GM18502 (cell line): ENCODE measurements at regions not wholly inside any gene's neighbourhood (a gene's known extent, or its start where the extent isn't known, plus 50 kb on each side); places are given as distances from the start of the nearest gene placed in this dataset.

Source experiments
- ATAC-seq: cut with Tn5 transposase; IDR thresholded peaks from one replicate; pipeline ENCODE4 v1.9.1; 2021; ENCODE audit warnings: mild to moderate bottlenecking; ENCODE audit not compliant: unreplicated experiment, poor library complexity

DNA sequence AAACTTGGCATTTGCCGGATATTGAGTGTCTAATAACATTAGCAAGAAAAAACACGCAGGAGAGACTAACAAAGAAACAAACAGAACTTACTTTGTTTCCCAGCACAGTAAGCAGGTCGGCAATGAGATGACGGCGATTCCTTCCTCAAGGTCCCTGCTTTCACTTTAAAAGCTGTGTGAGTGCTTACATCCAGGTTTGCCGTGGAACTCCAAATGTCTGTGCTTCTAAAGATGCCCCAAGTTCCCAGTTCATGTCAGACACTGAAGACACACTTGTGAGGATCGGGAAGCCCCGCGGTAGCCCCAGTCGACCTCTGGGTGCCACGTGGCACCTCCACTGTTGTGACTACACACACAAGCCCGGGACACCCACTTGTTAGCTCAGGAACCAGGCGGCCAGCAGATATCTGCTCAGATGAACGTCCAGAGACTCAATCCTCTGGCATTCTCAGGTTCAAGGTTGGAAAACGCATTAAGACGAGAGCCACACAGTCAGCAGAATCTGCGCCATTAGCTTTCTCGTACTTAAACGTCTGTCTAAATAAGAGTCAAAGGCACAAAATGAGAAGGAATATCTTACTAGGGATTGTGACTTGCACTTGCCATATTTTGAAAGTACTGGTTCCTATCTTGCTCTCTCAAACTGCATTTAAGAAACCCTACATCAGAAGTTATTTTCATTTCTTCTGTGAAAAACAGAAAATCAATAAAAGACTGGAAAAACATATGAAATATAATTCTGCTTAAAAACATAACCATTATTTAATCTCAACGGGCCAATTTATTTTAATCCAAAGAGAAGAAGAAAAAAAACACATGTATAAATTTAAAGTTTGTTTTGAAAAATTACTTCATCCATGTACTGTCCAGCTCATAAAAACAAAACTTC is 207.6 kb upstream of the KLF14 start:
- ATAC-seq = no peak

DNA sequence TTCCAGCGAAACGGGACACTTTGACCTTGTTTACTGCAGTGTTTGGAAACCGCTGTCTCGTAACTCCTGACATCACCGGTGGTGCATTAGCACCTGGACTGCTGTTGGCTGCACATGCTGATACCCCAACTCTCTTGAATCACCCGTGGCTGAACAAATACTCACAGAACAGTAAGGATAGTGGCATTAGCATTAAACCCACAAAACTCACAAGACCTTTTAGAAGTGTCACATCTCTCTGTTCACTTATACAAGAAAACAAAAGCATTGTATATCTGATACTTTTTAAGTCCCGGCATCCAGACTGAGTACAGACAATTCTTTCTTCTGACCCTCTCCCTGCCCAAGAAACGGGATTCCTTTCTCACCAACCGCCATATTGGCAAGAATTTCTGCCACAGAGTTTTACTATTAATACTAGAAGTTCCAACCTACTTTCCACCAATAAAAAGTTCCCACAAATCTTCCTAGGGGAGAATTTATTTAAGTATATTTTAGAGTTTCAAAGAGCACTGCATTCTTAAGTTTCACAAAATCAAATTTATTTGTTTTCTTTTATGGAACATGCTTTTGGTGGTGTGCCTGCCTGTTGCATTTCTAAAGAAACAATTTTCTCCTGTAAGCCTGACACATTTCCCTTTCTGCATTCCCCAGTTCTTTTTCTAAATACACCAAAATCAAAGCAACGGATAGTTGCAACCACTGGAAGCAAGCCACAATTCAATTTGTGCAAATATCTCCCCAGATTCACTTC is 208.4 kb upstream of the KLF14 start:
- ATAC-seq = no peak

DNA sequence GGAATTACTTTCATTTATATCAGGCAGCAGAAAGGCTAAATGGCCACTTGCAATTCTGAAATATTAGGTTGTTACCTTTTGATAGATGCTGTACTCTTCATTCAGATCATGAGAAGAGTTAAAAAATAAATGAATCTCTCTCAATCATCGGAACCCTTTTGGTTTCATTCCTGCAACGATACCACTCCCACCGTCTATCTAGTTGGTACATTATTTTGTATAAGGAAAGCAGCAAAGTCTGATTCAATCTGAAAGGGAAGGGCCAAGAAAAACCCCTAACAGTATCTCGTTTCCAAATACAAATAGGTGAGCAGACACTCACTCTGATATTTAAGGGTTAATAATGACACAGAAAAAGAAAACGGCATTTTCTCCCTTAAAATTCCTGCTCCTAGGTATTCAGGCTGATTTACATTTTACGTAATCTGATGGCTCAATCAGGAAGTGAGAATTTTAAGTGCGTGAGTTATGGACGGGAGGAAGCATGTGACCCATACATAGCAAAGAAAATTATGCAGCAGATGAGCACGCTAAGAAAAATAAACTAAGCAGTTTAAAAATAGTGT is 209.4 kb upstream of the KLF14 start:
- ATAC-seq = no peak

DNA sequence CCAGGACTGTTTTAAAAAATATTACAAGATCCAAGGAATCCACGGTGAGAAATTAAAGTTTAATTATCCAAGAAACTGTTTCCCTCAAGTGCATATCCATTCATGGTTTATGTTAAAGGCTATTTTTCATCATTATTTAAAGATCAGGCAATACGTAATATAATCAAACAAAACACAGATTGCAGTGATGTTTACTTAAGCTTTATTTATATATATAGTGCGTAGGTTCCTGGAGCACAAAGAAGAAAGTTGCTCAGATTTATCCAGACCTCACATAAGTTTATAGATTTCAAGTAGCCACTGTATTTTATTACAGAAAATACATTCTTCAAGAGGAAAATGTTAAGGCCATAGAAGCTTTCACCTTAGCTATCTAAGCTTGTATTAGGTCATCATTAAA is 210.0 kb upstream of the KLF14 start:
- ATAC-seq = no peak

DNA sequence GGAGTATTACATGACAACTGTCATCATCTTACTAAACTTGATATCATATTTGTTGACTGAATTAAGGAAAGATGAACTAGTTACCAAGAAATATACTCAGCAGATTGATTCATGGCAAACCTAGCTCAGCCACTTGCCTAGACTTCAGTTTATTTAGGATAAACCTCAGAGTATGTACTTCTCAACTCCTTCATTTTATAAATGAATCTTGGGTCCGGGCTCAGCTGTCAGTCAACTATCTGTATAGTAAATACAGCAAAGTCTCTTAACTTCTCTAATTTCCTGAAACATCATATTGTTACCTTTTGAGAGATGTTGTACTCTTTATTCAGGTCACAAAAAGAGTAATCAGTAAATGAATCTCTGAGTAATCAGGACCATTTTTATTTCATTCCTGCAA is 211.0 kb upstream of the KLF14 start:
- ATAC-seq = peak; percentile 11

DNA sequence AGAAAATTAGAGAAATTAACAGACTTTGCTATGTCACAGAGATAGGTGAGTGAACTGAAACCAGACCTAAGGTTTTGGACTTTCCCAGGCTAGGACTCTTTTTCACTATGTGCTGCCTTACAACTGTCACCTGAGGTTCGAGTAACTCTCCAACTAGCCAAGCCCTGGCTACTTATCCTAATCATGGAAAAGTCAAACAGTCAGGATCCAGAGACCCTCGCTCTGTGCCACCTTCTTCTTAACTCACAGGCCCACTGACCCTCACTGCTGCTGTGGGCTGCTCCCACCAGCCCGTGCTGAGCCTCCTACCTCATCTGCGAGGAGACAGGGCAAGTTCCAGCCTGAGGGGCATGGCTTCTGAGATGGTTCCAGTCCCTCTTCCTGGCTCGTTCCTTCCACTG is 211.4 kb upstream of the KLF14 start:
- ATAC-seq = peak; percentile 44

DNA sequence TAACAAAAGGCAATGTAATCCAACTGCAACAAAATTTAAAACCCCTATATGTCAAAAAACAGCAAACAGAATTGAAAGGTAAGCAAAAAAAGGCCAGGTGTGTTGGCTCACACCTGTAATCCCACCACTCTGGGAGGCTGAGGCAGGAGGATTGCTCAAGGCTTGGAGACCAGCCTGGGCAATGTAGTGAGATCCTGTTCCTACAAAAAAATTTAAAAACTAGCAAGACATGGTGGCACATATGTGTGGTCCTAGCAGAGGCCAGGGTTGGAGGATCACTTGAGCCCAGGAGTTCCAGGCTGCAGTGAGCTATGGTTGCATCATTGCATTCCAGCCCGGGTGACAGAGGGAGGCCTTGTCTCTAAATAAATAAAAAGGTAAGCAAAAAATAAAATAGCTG is 212.1 kb upstream of the KLF14 start:
- ATAC-seq = no peak

DNA sequence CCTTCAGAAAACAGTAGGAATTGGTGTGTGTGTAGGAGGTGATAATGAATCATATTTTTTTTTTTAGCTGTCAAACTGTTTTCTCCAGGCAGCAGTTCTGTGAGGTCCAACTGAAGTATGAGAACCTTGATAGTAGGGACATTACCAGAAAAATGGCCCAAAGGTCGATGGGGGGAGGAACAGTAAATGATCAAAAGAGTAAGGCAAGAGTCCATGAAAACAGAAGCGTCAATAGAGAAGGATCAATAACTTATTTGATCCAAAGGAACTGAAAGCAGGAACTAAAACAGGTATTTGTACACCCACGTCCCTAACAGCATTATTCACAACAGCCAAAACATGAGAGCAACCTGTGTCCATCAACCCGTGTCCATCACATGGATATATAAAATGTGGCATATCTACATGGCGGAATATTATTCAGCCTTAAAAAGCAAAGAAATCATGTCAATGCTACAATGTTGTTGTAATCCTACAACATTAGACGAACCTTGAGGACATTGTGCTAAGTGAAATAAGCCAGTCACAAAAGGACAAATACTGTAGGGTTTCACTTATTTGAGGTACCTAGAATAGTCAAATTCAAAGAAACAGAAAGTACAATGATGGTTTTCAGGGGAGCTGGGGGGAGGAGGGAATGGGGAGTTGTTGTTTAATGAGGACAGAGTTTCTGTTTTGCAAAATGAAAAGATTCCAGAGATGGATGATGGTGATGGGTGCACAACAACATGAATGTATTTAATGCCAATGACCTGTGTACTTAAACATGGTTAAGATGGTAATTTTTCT is 214.0 kb upstream of the KLF14 start:
- no peak for ATAC-seq

DNA sequence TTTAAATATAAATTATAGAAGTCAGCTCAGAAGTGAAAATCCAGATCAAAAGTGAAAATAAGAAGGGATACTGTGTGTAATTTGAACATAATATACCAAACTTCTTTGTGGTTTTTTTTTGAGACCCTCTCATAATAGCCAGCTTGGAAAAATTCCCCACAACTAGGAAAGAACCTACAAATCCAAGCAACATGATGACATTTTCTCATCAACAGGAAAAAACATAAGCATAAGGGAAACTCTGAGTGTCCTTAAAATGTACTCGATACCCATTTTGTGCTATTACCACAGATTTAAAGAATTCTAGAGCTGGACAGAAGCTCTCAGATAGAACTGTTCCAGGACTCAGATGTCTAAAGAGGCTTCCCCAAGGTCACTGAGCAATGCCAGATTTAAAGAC is 214.8 kb upstream of the KLF14 start:
- no peak for ATAC-seq

DNA sequence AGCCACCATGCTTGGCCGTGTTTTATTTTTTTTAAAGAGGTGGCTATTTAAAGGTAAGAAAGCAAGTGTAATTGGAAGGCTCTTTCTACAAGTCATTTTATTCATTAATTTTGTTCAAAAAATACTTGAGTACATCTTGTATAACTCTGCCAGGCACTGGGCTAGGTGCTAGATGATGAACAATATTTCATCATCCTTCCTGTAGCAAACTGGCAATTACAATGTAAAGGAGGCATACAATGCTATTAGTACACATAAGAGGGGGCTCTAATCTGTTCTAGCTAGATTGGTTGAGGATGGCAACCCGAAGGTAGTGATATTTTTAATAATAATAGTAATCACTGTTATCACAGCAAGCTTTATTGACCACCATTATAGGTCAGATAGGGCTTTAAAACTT is 215.5 kb upstream of the KLF14 start:
- no peak for ATAC-seq

DNA sequence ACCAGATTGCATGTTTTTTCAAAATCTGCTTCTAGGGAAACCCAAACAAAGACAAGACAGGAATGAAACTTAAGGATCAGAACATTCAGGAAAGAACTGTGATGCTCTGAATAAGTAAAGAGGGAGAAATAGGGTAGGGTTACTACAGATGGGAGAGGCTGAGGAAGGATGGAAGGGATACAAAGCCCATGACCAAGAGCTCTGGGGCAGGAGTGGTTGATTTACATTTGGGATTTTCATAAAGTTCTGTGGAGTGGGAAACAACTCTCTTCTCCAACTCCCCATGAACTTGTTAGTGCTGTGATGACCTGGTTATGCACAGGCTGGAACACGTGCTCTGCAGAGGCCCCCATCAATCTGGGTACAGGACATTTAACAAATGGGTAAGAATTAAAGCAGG is 216.0 kb upstream of the KLF14 start:
- ATAC-seq = no peak

DNA sequence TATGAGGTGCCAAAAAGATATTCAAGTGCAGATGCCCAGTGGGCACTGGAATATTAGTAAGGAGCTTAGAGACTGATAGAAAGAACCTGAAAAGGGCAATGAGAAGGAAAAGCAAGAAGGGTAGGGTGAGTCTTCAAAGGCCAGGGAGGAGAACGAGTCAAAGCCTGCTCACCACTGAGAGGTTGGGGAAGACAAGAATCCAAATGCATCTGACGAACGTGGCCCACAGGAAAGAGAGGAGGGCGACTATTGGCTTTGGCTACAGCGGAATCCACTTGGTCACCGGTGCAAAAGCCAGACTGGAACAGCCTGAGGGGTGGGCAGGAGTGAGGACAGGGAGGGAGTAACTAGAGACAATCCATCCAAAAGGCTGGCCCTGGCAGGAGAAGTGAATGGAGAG is 216.7 kb upstream of the KLF14 start:
- no peak for ATAC-seq

DNA sequence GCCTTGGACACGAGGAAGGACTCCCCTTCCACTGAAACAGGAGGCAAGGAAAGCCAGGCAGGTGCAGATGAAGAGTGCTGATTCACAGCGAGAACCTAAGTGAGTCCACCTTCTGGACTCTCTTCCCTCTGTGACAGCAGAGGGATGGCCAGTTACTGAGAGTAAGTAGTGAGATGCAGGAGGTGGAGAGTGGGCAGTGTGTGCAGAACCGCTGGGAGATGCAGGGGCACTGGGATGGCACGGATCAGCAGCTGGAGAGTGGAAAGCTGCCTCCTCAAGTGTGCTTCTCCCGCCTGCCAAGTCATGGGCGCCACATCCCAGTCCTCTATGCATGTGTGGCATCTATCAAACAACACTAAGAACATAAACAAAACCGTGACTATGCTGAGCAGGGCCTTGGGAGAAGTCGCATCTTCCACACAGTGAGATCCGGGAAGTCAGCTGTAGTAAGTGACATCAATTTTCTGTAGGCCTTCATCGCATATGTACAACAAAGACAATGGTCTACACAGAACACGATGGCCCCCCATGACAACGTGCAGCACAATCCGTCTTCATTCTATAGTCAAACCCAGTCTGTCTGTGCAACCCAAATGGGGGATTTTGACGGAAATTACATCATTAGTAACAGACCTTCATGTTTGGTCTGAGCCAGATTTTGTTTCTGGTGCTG is 217.4 kb upstream of the KLF14 start:
- ATAC-seq = no peak

DNA sequence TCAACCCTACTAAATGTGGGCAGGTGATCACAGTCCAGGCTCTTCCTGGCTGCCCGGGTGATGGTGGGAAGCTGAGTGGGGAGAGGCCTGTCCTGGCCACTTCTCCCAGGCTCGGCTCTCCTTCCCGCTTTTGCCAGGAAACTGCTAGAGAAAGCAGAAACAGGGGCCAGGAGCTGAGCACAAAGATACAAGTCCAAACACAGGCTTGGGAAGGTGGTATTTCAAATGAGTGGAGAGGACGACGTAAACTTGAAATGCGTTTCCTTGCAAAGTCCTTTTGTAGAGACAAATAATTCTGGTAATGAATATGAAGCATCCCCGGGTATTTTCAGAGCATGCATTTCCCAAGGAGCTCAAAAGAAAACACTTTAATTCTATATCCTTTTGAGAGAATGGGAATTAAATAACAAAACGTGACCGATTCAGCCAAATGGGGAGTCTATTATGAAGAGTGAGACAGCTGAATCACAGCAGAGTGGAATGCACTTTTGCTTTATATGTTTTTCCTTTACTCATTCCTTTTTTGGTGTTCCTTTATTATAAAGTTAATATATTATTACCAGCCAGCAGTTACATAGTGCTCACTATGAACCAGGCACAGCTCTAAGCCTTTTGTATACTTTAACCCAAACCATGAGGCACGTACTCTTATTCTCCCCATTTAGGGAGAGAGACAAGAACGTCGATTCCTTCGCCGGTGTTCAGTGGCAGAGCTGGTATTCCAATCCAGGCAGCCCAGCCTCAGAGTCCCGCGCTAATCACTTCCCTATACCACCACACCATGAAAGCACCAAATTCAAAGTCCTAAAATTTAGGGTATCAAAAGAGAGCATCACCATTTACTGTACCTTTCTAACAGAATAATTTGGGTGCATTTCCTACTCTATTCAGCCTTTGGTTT is 218.2 kb upstream of the KLF14 start:
- ATAC-seq = no peak

DNA sequence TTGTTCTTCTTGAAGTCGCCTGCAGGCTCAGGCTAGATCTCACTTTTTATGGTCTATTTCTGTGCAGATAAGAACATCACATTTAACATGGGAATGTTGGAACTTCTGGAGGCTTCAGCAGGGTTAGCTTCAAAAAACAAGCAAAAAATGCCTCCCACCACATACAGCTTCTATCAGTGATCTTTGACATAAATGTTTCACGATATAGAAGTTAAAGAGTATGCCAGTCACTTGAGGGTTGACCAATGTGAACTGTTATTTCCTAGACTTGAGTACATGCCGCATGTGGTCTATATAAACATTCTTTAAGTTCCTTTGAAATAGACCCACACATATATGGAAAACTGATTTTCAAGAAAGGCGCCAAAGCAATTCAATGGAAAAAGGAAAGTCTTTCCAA is 219.2 kb upstream of the KLF14 start:
- ATAC-seq = no peak

DNA sequence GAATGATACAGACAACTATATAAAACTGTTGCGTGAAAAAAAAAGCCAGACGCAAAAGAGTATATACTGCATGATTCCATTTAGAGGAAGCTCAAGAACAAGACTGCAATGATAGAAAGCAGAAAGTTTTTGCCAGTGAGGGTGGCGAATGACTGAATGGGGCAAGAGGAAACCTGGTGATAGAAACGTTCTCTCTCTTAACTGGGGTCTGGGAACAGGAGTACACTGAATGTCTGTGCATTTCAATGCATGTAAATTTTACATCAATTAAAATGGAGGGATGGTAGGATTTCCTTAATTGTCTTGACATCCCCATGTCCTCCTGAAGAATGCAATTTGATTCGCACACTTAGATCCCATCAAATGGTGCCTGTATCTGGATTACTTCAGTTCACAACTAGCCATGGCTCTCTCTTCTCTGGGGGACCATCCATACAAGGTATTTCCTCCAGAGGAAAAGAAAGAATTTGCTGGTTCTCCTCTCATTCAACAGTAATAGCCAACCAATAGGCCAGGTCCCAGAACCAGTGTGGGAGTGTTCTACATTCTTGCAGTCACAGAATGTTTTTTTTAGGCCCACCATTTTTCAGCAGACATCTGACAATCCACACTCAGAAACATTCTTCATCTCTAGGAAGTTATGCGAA is 221.0 kb upstream of the KLF14 start:
- ATAC-seq = no peak

DNA sequence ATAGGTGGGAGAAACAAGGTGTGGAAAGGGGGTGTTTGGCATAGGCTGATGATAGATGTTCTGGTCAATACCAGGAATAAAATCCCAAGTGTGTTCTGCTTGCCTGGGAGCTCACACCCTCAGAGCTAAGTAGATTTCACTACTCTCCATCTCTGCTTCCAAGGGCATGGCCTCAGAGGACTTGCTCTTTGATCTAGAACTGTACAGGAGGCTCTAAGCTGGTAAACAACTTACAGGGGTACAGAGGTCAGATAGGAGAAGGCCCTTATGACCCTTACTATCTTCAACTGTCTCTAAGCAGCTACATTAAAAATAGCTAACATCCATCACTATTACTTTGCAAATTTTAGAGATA is 221.5 kb upstream of the KLF14 start:
- ATAC-seq = no peak

DNA sequence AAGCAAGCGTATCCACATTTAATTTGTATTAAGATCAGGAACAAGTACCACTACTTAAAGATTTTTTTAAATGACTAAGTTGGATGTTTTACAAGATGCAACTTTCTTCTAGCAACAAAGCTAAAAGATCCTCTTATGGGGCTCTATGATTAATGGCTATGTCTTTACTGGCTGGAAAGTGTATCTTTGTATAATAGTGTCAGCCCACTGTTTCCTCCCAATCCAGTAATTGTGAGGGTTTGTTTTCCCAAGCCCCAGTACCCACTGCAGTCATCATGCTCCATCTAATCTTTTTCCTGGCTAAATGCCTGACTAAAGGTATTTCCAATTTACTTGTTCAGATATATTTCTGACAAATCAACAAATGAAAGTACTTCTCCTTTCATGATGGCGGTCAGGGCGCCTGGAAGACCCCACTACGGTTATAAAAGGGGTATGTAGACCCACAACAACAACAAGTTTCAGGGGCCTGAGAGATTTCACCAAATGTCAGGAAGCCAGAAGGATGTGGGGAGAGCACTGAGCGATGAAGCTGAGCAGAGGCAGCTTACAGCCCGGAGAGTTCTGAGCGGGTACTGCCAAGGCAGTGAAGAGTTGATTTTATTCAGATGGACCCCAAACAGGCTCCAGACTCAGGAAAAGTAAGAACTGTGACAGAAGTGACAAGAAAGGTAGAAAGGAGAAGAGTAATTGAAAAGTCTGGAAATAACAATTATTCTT is 222.6 kb upstream of the KLF14 start:
- ATAC-seq = no peak
